ENCODE measurements at regions not wholly inside any gene's neighbourhood (a gene's known extent, or its start where the extent isn't known, plus 50 kb on each side); places are given as distances from the start of the nearest gene placed in this dataset.

DNA sequence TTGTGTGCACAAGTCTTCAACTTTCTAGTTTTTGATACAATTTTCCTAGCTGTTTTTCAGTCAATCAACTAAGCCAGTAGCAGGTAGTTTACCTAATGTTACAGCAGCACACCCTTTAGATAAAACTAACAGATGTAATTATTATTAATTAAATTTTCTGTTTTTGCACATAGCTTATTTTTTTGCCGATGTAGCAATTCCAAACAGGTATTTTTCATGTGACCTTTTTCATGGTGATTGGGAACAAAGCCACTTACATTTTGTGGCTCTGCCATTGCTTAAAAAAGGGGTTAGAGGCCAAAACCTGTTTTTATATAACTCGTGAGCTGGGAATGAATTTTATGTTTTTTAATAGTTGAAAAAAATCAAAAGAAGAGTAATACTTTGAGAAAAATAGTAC, 724.5 kb downstream of the FAM181B start:
- H3K4me3 ChIP-seq (replicated peaks; ENCODE audit: low read depth, low read length), result no peak overlapping the region
- DNase-seq (ENCODE audit: extremely low read depth, low read depth), result no peak
- TF ChIP-seq, protein P1, sequence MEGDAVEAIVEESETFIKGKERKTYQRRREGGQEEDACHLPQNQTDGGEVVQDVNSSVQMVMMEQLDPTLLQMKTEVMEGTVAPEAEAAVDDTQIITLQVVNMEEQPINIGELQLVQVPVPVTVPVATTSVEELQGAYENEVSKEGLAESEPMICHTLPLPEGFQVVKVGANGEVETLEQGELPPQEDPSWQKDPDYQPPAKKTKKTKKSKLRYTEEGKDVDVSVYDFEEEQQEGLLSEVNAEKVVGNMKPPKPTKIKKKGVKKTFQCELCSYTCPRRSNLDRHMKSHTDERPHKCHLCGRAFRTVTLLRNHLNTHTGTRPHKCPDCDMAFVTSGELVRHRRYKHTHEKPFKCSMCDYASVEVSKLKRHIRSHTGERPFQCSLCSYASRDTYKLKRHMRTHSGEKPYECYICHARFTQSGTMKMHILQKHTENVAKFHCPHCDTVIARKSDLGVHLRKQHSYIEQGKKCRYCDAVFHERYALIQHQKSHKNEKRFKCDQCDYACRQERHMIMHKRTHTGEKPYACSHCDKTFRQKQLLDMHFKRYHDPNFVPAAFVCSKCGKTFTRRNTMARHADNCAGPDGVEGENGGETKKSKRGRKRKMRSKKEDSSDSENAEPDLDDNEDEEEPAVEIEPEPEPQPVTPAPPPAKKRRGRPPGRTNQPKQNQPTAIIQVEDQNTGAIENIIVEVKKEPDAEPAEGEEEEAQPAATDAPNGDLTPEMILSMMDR (IDR thresholded peaks at IDR 0.05; ENCODE audit: low read depth, low read length, missing control alignments), result no peak

DNA sequence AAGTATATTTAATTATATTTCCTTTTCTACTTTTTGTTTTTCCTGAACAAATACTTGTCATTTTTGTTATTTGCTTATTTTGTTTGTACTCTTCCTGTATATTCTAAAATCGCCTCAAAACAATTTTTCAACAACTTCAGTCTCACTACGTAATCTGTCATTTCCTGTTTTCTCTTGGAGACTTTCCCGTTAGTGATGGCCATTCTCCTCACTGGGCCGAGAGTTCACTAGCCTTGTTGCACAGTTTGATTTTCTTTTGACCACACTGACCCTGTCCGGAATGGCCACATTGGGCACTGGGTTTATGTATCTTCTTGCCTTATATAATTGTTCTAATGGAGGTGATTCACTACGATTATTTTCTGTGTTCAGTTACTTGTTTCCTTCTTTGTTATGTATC, 726.1 kb downstream of the FAM181B start:
- no peak for DNase-seq (ENCODE audit: extremely low read depth, low read depth)
- H3K4me3 ChIP-seq (replicated peaks; ENCODE audit: low read depth, low read length), result no peak overlapping the region
- TF ChIP-seq, protein P1 (IDR thresholded peaks at IDR 0.05; ENCODE audit: low read depth, low read length, missing control alignments), result no peak

DNA sequence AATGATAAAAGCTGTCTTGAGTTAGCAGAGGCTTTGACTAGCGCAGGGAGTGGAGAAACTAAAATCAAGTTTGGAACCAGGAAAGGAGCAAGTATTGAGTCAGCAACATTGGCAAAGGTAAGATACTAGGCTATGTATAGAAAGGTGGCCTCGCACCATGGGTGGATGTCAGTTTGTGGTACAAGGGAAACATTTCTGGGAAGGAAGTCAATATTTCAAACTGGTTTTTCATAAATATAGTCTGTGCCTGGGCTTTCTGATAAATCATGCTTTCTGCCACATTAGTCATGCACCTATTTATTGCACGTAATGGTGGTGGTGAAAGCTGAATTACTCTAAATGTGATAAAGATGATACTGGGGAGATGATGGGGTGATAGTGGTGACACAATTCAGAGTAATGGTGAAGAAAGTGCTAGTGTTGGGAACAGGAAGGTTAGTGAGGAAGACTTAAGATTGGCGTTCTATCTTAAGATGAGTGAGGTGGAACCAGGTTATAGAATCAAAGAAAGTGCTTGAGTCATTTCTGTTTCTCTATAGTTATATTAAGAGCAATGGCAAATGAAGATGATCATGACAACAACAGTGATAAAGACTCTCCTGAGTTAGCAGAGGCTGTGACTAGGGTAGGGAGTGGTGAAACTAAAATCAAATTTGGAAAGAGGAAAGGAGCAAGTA, 729.0 kb downstream of the FAM181B start:
- TF ChIP-seq, protein P1 (IDR thresholded peaks at IDR 0.05; ENCODE audit: low read depth, low read length, missing control alignments), result no peak
- no peak overlapping the region for H3K4me3 ChIP-seq (replicated peaks; ENCODE audit: low read depth, low read length)
- DNase-seq (ENCODE audit: extremely low read depth, low read depth), result no peak

DNA sequence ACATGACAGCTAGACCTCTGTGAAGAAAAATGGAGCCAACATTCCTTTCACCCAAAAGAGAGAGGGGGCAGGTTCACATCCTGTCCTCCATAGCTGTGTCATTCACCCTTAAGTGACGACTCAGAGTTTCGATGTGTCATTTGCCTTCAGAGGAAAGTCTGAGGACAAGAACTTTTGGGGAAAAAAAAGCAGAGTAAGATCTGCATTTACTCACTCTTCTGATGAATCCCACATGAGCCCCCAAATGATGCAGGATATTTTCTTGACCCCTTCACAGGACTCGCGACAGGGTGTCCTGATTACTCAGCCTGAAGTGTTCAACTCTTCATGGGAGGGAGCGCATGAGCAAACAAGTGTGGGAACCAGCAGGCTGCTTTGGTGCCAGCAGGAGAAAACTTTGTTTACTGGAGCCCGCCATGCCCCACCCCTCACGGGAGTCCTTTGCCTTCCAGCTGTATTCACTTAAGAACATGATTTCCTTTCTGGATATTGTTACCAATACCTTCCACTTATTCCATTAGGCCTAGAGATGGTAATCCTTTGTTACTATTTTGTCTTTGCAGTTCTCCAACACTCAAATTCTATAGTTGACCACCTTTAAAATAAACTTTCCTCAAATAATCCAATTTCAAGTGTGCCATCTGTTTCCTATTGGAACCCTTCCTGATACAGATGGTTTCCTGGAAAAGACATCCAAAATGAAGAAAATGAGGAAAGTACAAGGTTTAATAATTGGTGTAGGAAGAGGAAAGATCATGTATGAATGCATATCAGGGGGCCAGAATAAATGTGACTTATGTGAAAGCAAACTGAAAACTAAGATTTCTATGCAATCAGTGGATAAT, 729.8 kb downstream of the FAM181B start:
- TF ChIP-seq, protein P1 (IDR thresholded peaks at IDR 0.05; ENCODE audit: low read depth, low read length, missing control alignments), result no peak
- DNase-seq (ENCODE audit: extremely low read depth, low read depth), result no peak
- no peak overlapping the region for H3K4me3 ChIP-seq (replicated peaks; ENCODE audit: low read depth, low read length)

DNA sequence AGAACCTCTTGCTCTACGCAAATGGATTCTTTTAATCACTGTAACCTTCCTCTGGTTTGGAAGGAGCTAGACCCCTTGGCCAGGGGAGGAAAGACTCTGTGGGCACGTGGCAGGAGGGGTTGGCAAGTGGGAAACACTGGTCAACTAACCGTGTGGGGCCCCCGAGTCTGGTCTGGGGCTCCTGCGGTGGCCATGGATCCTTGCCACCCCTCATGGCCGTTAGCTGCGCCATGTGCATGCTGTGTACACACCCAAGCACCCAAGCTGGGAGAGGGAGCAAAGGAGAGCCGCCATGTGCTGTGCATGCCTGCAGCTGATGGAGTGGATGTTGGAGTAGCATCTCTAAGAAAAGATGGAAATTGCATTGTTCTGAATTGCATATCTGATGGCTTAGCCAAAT, 730.6 kb downstream of the FAM181B start:
- TF ChIP-seq, protein P1 (IDR thresholded peaks at IDR 0.05; ENCODE audit: low read depth, low read length, missing control alignments), result no peak
- H3K4me3 ChIP-seq (replicated peaks; ENCODE audit: low read depth, low read length), result no peak overlapping the region
- no peak for DNase-seq (ENCODE audit: extremely low read depth, low read depth)

DNA sequence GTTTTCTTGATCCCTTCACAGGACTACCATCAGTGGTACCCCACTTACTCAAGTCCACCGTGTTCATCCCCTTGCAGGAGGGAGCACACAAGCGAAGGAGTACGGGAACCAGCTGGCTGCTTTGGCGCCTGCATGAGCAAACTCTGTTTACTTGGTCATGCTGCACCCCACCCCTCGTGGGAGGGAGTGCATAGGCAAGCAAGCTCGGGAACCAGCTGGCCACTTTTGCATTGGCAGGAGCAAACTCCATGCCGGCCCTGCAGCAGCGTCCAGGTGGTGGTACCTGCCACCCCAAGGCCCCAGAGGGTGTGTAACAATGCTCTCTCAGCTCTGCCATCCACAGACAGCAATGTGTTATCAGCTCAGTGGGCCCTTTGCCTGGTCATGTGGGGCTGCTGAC, 737.8 kb downstream of the FAM181B start:
- no peak for DNase-seq (ENCODE audit: extremely low read depth, low read depth)
- TF ChIP-seq, protein P1 (IDR thresholded peaks at IDR 0.05; ENCODE audit: low read depth, low read length, missing control alignments), result no peak
- H3K4me3 ChIP-seq (replicated peaks; ENCODE audit: low read depth, low read length), result no peak overlapping the region

All from HFF-Myc (cell line).